H9 (cell line): ENCODE measurements at regions not wholly inside any gene's neighbourhood (a gene's known extent, or its start where the extent isn't known, plus 50 kb on each side); places are given as distances from the start of the nearest gene placed in this dataset.

Experiments
- DNase-seq: peaks from one replicate; pipeline ENCODE4 v3.0.0-alpha.2; 2017
- H2AFZ ChIP-seq: one replicate; pipeline ENCODE4 v1.6.1; 2013; ENCODE audit warnings: mild to moderate bottlenecking, low read length, control low read depth, moderate library complexity
- H2AK5ac ChIP-seq: 2 replicates; pipeline ENCODE4 v1.6.1; 2013; ENCODE audit warnings: low read length, control low read depth, mixed read lengths; ENCODE audit not compliant: insufficient read length
- H2BK120ac ChIP-seq: one replicate; pipeline ENCODE4 v1.6.1; 2013; ENCODE audit warnings: low read depth, mild to moderate bottlenecking, low read length, control low read depth, inconsistent platforms; ENCODE audit not compliant: poor library complexity, severe bottlenecking
- H2BK12ac ChIP-seq: 2 replicates; pipeline ENCODE4 v1.6.1; 2013; ENCODE audit warnings: low read length, control low read depth, mixed read lengths, low read depth; ENCODE audit not compliant: insufficient read length
- H2BK15ac ChIP-seq: 2 replicates; pipeline ENCODE4 v1.6.1; 2013; ENCODE audit warnings: low read depth, low read length, control low read depth
- H2BK20ac ChIP-seq: one replicate; pipeline ENCODE4 v1.6.1; 2013; ENCODE audit warnings: low read depth, mild to moderate bottlenecking, low read length, control low read depth, inconsistent platforms; ENCODE audit not compliant: poor library complexity, severe bottlenecking
- H2BK5ac ChIP-seq: 2 replicates; pipeline ENCODE4 v1.6.1; 2013; ENCODE audit warnings: low read length, control low read depth, mixed read lengths; ENCODE audit not compliant: insufficient read length
- H3K14ac ChIP-seq: 2 replicates; pipeline ENCODE4 v1.6.1; 2013; ENCODE audit warnings: low read length, control low read depth; ENCODE audit not compliant: insufficient read depth
- H3K18ac ChIP-seq: 2 replicates; pipeline ENCODE4 v1.6.1; 2013; ENCODE audit warnings: low read depth, mild to moderate bottlenecking, mixed read lengths, low read length, control low read depth; ENCODE audit not compliant: insufficient read length
- H3K23ac ChIP-seq: 2 replicates; pipeline ENCODE4 v1.6.1; 2013; ENCODE audit warnings: low read length, control low read depth, mixed read lengths, low read depth; ENCODE audit not compliant: insufficient read length
- H3K23me2 ChIP-seq: 2 replicates; pipeline ENCODE4 v1.6.1; 2013; ENCODE audit warnings: low read depth, mild to moderate bottlenecking, mixed read lengths, low read length, control low read depth; ENCODE audit not compliant: insufficient read length, poor library complexity, severe bottlenecking
- H3K27ac ChIP-seq: 2 replicates; pipeline ENCODE4 v1.5.1; 2013; ENCODE audit warnings: low read length, control low read depth, mixed read lengths, low read depth; ENCODE audit not compliant: insufficient read length
- H3K27me3 ChIP-seq: 2 replicates; pipeline ENCODE4 v1.6.1; 2013; ENCODE audit warnings: low read length, control low read depth, inconsistent platforms; ENCODE audit not compliant: insufficient read depth
- H3K4ac ChIP-seq: 2 replicates; pipeline ENCODE4 v1.6.1; 2013; ENCODE audit warnings: low read depth, mild to moderate bottlenecking, control low read depth, inconsistent platforms, low read length, moderate library complexity
- H3K4me1 ChIP-seq: 2 replicates; pipeline ENCODE4 v1.6.1; 2013; ENCODE audit warnings: low read length, control low read depth, inconsistent platforms; ENCODE audit not compliant: insufficient read depth
- H3K4me2 ChIP-seq: 2 replicates; pipeline ENCODE4 v1.6.1; 2013; ENCODE audit warnings: low read length, control low read depth, mixed read lengths; ENCODE audit not compliant: insufficient read length, insufficient read depth
- H3K56ac ChIP-seq: 2 replicates; pipeline ENCODE4 v1.6.1; 2013; ENCODE audit warnings: low read depth, mild to moderate bottlenecking, mixed read lengths, low read length, control low read depth; ENCODE audit not compliant: insufficient read length
- H3K79me1 ChIP-seq: 2 replicates; pipeline ENCODE4 v1.6.1; 2013; ENCODE audit warnings: low read depth, mild to moderate bottlenecking, moderate library complexity, low read length, control low read depth, inconsistent platforms; ENCODE audit not compliant: insufficient read depth, poor library complexity, severe bottlenecking
- H3K79me2 ChIP-seq: 2 replicates; pipeline ENCODE4 v1.6.1; 2013; ENCODE audit warnings: low read length, control low read depth, inconsistent platforms; ENCODE audit not compliant: insufficient read depth
- H3K9ac ChIP-seq: 2 replicates; pipeline ENCODE4 v1.6.1; 2013; ENCODE audit warnings: low read length, control low read depth, mixed read lengths; ENCODE audit not compliant: insufficient read length; ENCODE audit errors: extremely low read depth
- H3K9me3 ChIP-seq: one replicate; pipeline ENCODE4 v1.6.1; 2013; ENCODE audit warnings: low read depth, low read length, inconsistent platforms; ENCODE audit not compliant: control insufficient read depth
- H3T11ph ChIP-seq: one replicate; pipeline ENCODE4 v1.6.1; 2013; ENCODE audit warnings: mild to moderate bottlenecking, low read length, control low read depth, inconsistent platforms
- H4K20me1 ChIP-seq: one replicate; pipeline ENCODE4 v1.6.1; 2013; ENCODE audit not compliant: control insufficient read depth, insufficient read length, insufficient read depth
- H4K5ac ChIP-seq: 2 replicates; pipeline ENCODE4 v1.6.1; 2013; ENCODE audit warnings: low read depth, mild to moderate bottlenecking, mixed read lengths, low read length, control low read depth; ENCODE audit not compliant: insufficient read length
- H4K8ac ChIP-seq: replicated peaks from 2 replicates; pipeline ENCODE4 v1.6.1; 2013; ENCODE audit warnings: low read length, control low read depth, mixed read lengths, low read depth; ENCODE audit not compliant: insufficient read length
- H4K91ac ChIP-seq: 2 replicates; pipeline ENCODE4 v1.6.1; 2013; ENCODE audit warnings: low read depth, mild to moderate bottlenecking, moderate library complexity, mixed read lengths, low read length, control low read depth; ENCODE audit not compliant: insufficient read length
- H3K27ac Mint-ChIP-seq, 3 experiments: 2 replicates in 2 of 3; 3 replicates in 1 of 3; pipeline ENCODE4 v1.8.0; 2020 to 2021; ENCODE audit warnings: mixed read lengths in 3 of 3, mild to moderate bottlenecking in 1 of 3, moderate library complexity in 1 of 3
- H3K27me3 Mint-ChIP-seq: 2 replicates; pipeline ENCODE4 v1.8.0; 2021; ENCODE audit warnings: low read depth, mild to moderate bottlenecking, moderate library complexity, mixed read lengths
- H3K36me3 Mint-ChIP-seq, 3 experiments: 2 replicates in 2 of 3; 3 replicates in 1 of 3; pipeline ENCODE4 v1.8.0; 2020 to 2021; ENCODE audit warnings: low read depth in 3 of 3, mixed read lengths in 3 of 3; ENCODE audit not compliant: insufficient read depth in 1 of 3
- H3K4me1 Mint-ChIP-seq, 2 experiments: 2 replicates each; pipeline ENCODE4 v1.8.0; 2020; ENCODE audit warnings: mixed read lengths in 2 of 2
- H3K4me3 Mint-ChIP-seq, 2 experiments: 2 replicates in 1 of 2; 3 replicates in 1 of 2; pipeline ENCODE4 v1.8.0; 2020 to 2021; ENCODE audit warnings: mild to moderate bottlenecking in 2 of 2, mixed read lengths in 2 of 2, moderate library complexity in 1 of 2
- H3K9me3 Mint-ChIP-seq, 2 experiments: 2 replicates in 1 of 2; 3 replicates in 1 of 2; pipeline ENCODE4 v1.8.0; 2020; ENCODE audit warnings: mild to moderate bottlenecking in 2 of 2, mixed read lengths in 2 of 2, moderate library complexity in 1 of 2
- CTCF ChIP-seq: fragments of 200-600 bp; sonication (generic); conservative IDR thresholded peaks from 3 replicates; pipeline ENCODE4 v1.8.0; 2021; ENCODE audit warnings: antibody characterized with exemption, mild to moderate bottlenecking
- WGBS: extraction: QIAGEN DNeasy Blood & Tissue Kit; methylation state at CpG from one replicate; pipeline ENCODE4 v1.1.7; 2013; ENCODE audit warnings: missing lambda C conversion rate, low lambda C conversion rate, mixed read lengths; ENCODE audit not compliant: insufficient read length; ENCODE audit errors: extremely low coverage; 5-methylcytosine and 5-hydroxymethylcytosine counted together

- H3K4ac ChIP-seq: no peak overlapping the region
- H3K23ac ChIP-seq: no peak overlapping the region
- H2AFZ ChIP-seq: no peak overlapping the region
- WGBS: no CpG with 5 or more reads among the region's 1 CpG
- H3K9me3 ChIP-seq: no peaks in the 10 kb centered on the region
- H4K91ac ChIP-seq: no peak overlapping the region
- no peak overlapping the region for H3T11ph ChIP-seq
- H3K36me3 Mint-ChIP-seq: peaks cover 0 to 2% (median 0%) of the 10 kb centered on the region in 3 experiments; a peak in 1 of 7 replicates
- no peak for TF ChIP-seq CTCF
- no peak overlapping the region for H3K27ac Mint-ChIP-seq
- peaks cover 0 to 5% of the 10 kb centered on the region in 2 experiments; a peak in 2 of 5 replicates for H3K9me3 Mint-ChIP-seq
- H2BK15ac ChIP-seq: no peak overlapping the region
- H2BK12ac ChIP-seq: no peak overlapping the region
- H2BK120ac ChIP-seq: no peak overlapping the region
- H4K20me1 ChIP-seq: no peaks in the 10 kb centered on the region
- H3K23me2 ChIP-seq: no peaks in the 10 kb centered on the region
- H3K4me1 ChIP-seq: no peaks in the 10 kb centered on the region; the same call in 1 of the 2 replicates
- H3K18ac ChIP-seq: no peak overlapping the region
- H3K27me3 Mint-ChIP-seq: no peaks in the 10 kb centered on the region
- H4K8ac ChIP-seq: no peak overlapping the region
- no peaks in the 10 kb centered on the region for H3K27me3 ChIP-seq
- peaks cover 0 to 2% of the 10 kb centered on the region in 2 experiments; a peak in 1 of 4 replicates for H3K4me1 Mint-ChIP-seq
- no peaks in the 10 kb centered on the region for H3K79me1 ChIP-seq
- H3K9ac ChIP-seq: no peak overlapping the region
- H3K4me3 Mint-ChIP-seq: no peak overlapping the region
- H3K14ac ChIP-seq: no peak overlapping the region
- H2BK5ac ChIP-seq: no peak overlapping the region
- H4K5ac ChIP-seq: no peak overlapping the region
- H3K4me2 ChIP-seq: no peak overlapping the region
- H3K79me2 ChIP-seq: no peaks in the 10 kb centered on the region
- no peak for DNase-seq
- H2AK5ac ChIP-seq: no peak overlapping the region
- H3K27ac ChIP-seq: no peak overlapping the region
- H2BK20ac ChIP-seq: no peak overlapping the region
- H3K56ac ChIP-seq: no peak overlapping the region
These were observed 1104.2 kb downstream of the BCL11A start for GRCh38 chr2:59449274-59449673.
